ENCODE measurements at regions not wholly inside any gene's neighbourhood (a gene's known extent, or its start where the extent isn't known, plus 50 kb on each side); places are given as distances from the start of the nearest gene placed in this dataset.
"Not testable (repeated sequence)": the region's sequence is repeated elsewhere in the genome, so short reads cannot be mapped to it uniquely, and the experiment has no call there.

GRCh38 chr11:109046284-109046992 lies 375.6 kb upstream of the C11orf87 start:
- no peak for DNase-seq

- no peak for DNase-seq
These were observed 373.9 kb upstream of the C11orf87 start for GRCh38 chr11:109048098-109048497.

- DNase-seq: no peak
These were observed 370.8 kb upstream of the C11orf87 start for GRCh38 chr11:109051200-109051599.

GRCh38 chr11:109059402-109059801 lies 362.6 kb upstream of the C11orf87 start:
- no peak for DNase-seq

GRCh38 chr11:109061394-109061793 lies 360.6 kb upstream of the C11orf87 start:
- no peak for DNase-seq

GRCh38 chr11:109062445-109062844 lies 359.5 kb upstream of the C11orf87 start:
- DNase-seq: no peak

GRCh38 chr11:109062871-109063270 lies 359.1 kb upstream of the C11orf87 start:
- DNase-seq: no peak

GRCh38 chr11:109064618-109065311 lies 357.2 kb upstream of the C11orf87 start:
- not testable (repeated sequence) for DNase-seq

- DNase-seq: no peak
These were observed 350.7 kb upstream of the C11orf87 start for GRCh38 chr11:109071262-109071661.

GRCh38 chr11:109071712-109072524 lies 350.1 kb upstream of the C11orf87 start:
- DNase-seq: no peak

- no peak for DNase-seq
These were observed 348.8 kb upstream of the C11orf87 start for GRCh38 chr11:109073032-109073822.

- no peak for DNase-seq
These were observed 346.0 kb upstream of the C11orf87 start for GRCh38 chr11:109075976-109076375.

- DNase-seq: no peak
These were observed 345.1 kb upstream of the C11orf87 start for GRCh38 chr11:109076870-109077269.

GRCh38 chr11:109077291-109077920 lies 344.6 kb upstream of the C11orf87 start:
- no peak for DNase-seq

- no peak for DNase-seq
These were observed 336.1 kb upstream of the C11orf87 start for GRCh38 chr11:109085708-109086373.

- DNase-seq: no peak
These were observed 335.1 kb upstream of the C11orf87 start for GRCh38 chr11:109086931-109087330.

- DNase-seq: no peak
These were observed 333.9 kb upstream of the C11orf87 start for GRCh38 chr11:109088086-109088485.

GRCh38 chr11:109089144-109089543 lies 332.8 kb upstream of the C11orf87 start:
- no peak for DNase-seq

GRCh38 chr11:109093354-109093753 lies 328.6 kb upstream of the C11orf87 start:
- DNase-seq: no peak

- DNase-seq: no peak
These were observed 325.7 kb upstream of the C11orf87 start for GRCh38 chr11:109096266-109096665.

GRCh38 chr11:109106151-109106906 lies 315.7 kb upstream of the C11orf87 start:
- DNase-seq: no peak

All from NCI-H748 treated with DMSO at 0.1 percent for 48 hours (cell line).